ENCODE measurements at regions not wholly inside any gene's neighbourhood (a gene's known extent, or its start where the extent isn't known, plus 50 kb on each side); places are given as distances from the start of the nearest gene placed in this dataset.

DNA sequence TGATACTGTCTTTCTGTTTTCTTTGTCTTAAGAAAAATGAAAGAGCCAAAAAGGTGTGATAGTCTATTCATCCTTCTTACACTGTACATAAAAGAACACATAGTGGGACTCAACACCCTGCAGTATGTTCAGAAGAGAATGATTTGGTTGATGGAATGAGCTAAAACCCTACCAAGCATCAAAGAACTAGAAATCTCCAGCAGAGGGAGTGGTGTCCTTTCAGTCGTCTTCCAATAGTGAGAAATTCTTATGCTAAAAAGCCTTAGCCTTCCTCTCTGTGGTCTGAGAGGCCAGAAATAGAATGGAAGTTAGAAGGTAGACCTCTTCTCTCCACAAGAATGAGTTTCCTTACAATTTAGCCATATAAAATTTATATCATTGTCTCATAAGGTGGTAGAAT, 393.4 kb upstream of the SEL1L start:
- TF ChIP-seq, protein P1, sequence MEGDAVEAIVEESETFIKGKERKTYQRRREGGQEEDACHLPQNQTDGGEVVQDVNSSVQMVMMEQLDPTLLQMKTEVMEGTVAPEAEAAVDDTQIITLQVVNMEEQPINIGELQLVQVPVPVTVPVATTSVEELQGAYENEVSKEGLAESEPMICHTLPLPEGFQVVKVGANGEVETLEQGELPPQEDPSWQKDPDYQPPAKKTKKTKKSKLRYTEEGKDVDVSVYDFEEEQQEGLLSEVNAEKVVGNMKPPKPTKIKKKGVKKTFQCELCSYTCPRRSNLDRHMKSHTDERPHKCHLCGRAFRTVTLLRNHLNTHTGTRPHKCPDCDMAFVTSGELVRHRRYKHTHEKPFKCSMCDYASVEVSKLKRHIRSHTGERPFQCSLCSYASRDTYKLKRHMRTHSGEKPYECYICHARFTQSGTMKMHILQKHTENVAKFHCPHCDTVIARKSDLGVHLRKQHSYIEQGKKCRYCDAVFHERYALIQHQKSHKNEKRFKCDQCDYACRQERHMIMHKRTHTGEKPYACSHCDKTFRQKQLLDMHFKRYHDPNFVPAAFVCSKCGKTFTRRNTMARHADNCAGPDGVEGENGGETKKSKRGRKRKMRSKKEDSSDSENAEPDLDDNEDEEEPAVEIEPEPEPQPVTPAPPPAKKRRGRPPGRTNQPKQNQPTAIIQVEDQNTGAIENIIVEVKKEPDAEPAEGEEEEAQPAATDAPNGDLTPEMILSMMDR (IDR thresholded peaks at IDR 0.05; ENCODE audit: insufficient read depth, low read length, poor library complexity, severe bottlenecking) = no peak
- H3K27me3 ChIP-seq (ENCODE audit: control insufficient read depth, insufficient read depth, low read length) = no peaks in the 10 kb centered on the region

DNA sequence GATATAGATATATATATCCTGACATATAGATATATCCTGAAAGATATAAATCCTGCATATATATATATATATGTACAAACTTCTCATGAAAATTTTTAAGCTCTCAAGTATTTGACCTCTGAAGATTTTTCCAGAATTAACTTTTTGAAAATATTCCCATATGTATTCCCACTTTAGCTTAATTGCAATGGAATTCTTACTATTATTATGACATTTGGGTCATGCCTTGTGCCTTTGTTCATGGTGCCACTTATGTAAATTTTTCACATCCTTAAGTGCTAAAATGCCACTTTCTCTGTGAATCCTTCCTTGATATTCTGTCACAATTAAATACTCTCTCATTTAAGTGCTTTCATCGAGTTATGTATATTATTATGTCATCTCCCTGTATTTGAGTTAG, 398.2 kb upstream of the SEL1L start:
- H3K36me3 ChIP-seq (ENCODE audit: control insufficient read depth, insufficient read depth, low read length) = no peaks in the 10 kb centered on the region
- TF ChIP-seq, protein P1 (IDR thresholded peaks at IDR 0.05; ENCODE audit: insufficient read depth, low read length, poor library complexity, severe bottlenecking) = no peak
- DNase-seq (ENCODE audit: low read depth) = no peak
- no peak overlapping the region for H3K4me3 ChIP-seq (ENCODE audit: low read depth, low read length)
- H3K27me3 ChIP-seq (ENCODE audit: control insufficient read depth, insufficient read depth, low read length) = no peaks in the 10 kb centered on the region

More for the DNA sequence above, 393.4 kb upstream of the SEL1L start:
- Histone ChIP-seq H3K36me3 (ENCODE audit: control insufficient read depth, insufficient read depth, low read length) (no peaks in the 10 kb centered on the region), H3K4me3 (ENCODE audit: low read depth, low read length) (no peak overlapping the region)
- DNase-seq (ENCODE audit: low read depth) = no peak

DNA sequence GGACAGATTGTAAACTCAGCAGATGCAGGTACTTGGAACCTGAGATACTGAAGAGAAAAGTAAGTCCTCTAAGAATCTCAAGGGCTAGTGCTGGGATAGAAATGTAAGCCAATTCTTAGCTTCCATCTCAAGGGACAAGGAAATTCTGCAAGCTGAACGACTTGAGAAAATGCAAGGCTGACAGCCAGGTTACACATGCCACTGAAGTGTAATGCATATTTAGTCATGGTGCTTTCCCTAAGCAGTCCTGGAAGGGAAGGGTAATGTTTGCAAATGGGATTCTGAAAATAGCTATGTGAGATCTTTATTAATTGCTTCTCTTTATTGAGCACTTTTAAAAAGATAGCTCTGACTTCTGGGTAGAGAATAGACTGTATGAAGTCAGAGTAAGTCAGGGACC, 402.7 kb upstream of the SEL1L start:
- DNase-seq (ENCODE audit: low read depth) = no peak
- Histone ChIP-seq H3K27me3 (ENCODE audit: control insufficient read depth, insufficient read depth, low read length) (no peaks in the 10 kb centered on the region), H3K36me3 (ENCODE audit: control insufficient read depth, insufficient read depth, low read length) (no peaks in the 10 kb centered on the region), H3K4me3 (ENCODE audit: low read depth, low read length) (no peak overlapping the region)
- TF ChIP-seq, protein P1 (IDR thresholded peaks at IDR 0.05; ENCODE audit: insufficient read depth, low read length, poor library complexity, severe bottlenecking) = no peak

DNA sequence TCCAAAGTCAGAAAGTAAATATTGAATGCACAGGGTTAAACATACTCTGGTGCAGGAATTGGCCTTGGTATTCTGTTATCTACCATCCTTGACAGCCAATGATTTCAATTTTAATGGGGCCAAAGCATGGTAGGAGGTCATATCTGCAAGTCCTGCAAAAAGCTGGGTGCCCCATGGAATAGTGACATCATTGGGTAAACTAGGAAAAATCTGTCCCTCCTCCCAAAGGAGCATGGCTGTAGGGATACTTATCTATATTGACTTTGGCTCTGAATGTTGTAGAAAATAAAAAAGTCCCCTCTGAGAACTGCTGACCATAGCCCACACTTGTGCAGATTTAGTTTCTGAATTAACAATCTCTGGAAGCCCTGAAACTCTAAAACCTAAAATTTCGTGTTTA, 403.2 kb upstream of the SEL1L start:
- no peak for DNase-seq (ENCODE audit: low read depth)
- H3K4me3 ChIP-seq (ENCODE audit: low read depth, low read length) = no peak overlapping the region
- no peaks in the 10 kb centered on the region for H3K36me3 ChIP-seq (ENCODE audit: control insufficient read depth, insufficient read depth, low read length)
- no peaks in the 10 kb centered on the region for H3K27me3 ChIP-seq (ENCODE audit: control insufficient read depth, insufficient read depth, low read length)
- TF ChIP-seq, protein P1 (IDR thresholded peaks at IDR 0.05; ENCODE audit: insufficient read depth, low read length, poor library complexity, severe bottlenecking) = no peak

DNA sequence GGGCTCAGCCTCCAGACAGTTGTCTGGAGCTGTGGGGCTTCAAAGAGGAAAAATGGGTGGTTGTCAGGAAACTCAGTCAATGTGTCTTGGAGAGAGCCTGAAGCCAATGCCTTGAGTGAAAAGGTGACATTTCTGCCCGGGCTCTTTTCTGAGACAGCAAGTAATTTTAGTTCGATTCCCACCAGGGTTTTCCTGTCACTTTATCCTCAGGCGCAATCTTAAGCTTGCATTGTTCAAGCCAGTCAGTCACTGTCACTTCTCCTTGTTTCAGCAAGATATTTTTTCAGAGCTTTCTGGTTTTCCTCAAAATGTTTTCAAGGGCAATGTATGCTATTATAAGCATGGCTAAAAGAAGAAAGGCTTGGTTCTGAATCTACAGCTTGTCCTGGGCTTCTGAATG, 404.7 kb upstream of the SEL1L start:
- H3K27me3 ChIP-seq (ENCODE audit: control insufficient read depth, insufficient read depth, low read length) = no peaks in the 10 kb centered on the region
- DNase-seq (ENCODE audit: low read depth) = no peak
- no peaks in the 10 kb centered on the region for H3K36me3 ChIP-seq (ENCODE audit: control insufficient read depth, insufficient read depth, low read length)
- no peak overlapping the region for H3K4me3 ChIP-seq (ENCODE audit: low read depth, low read length)
- TF ChIP-seq, protein P1 (IDR thresholded peaks at IDR 0.05; ENCODE audit: insufficient read depth, low read length, poor library complexity, severe bottlenecking) = no peak

DNA sequence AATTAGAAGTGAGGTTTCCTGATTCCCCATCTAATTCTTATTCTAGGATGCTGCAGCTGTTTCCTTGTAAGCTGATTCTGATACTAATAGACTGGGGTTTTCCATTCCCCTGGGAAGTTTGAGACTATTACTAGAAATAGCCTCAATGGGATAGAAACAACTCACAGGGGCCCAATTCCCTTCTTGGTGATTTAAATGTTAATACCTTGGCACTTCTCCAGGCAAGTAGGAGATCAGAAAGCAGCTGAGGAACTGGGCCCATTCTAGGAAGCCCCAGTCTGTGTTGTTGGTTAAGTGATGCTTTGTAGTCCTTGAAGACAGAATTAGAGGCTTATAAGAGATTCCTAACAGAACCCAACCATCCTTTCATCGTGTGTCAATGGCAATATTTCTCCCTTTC, 407.0 kb upstream of the SEL1L start:
- H3K4me3 ChIP-seq (ENCODE audit: low read depth, low read length) = no peak overlapping the region
- no peaks in the 10 kb centered on the region for H3K27me3 ChIP-seq (ENCODE audit: control insufficient read depth, insufficient read depth, low read length)
- no peak for DNase-seq (ENCODE audit: low read depth)
- TF ChIP-seq, protein P1 (IDR thresholded peaks at IDR 0.05; ENCODE audit: insufficient read depth, low read length, poor library complexity, severe bottlenecking) = no peak
- no peaks in the 10 kb centered on the region for H3K36me3 ChIP-seq (ENCODE audit: control insufficient read depth, insufficient read depth, low read length)

All from kidney epithelial cell (primary cell).